Small intestine (tissue), 7 donors: ENCODE measurements at regions not wholly inside any gene's neighbourhood (a gene's known extent, or its start where the extent isn't known, plus 50 kb on each side); places are given as distances from the start of the nearest gene placed in this dataset.

Source experiments
- DNase-seq, 2 donors: peaks; one replicate each; pipeline versions ENCODE4 v3.0.0 to v3.0.0-alpha.2; 2013
- FAIRE-seq: peaks from 2 replicates; lab custom pipeline; 2012; peaks lifted over from hg19 to GRCh38; lab: Jason Lieb, UNC
- H3K27ac ChIP-seq, 3 donors: one replicate each; pipeline ENCODE4 v1.5.1; 2013; ENCODE audit warnings: low read length in 2 of 3, mild to moderate bottlenecking in 2 of 3, control low read depth in 1 of 3, inconsistent platforms in 1 of 3, low read depth in 1 of 3, moderate library complexity in 1 of 3
- H3K27me3 ChIP-seq, 3 donors: one replicate each; pipeline ENCODE4 v1.6.1; 2013; ENCODE audit warnings: low read length in 3 of 3, inconsistent platforms in 1 of 3; ENCODE audit not compliant: control insufficient read depth in 3 of 3, insufficient read depth in 3 of 3
- H3K36me3 ChIP-seq, 3 donors: one replicate each; pipeline ENCODE4 v1.6.1; 2013; ENCODE audit warnings: low read length in 3 of 3, inconsistent platforms in 1 of 3, low read depth in 1 of 3, mild to moderate bottlenecking in 1 of 3, moderate library complexity in 1 of 3; ENCODE audit not compliant: control insufficient read depth in 3 of 3, insufficient read depth in 2 of 3
- H3K4me1 ChIP-seq, 3 donors: one replicate each; pipeline ENCODE4 v1.6.1; 2013; ENCODE audit warnings: low read length in 2 of 3, inconsistent platforms in 1 of 3, low read depth in 1 of 3, mild to moderate bottlenecking in 1 of 3, moderate library complexity in 1 of 3; ENCODE audit not compliant: control insufficient read depth in 3 of 3, insufficient read depth in 2 of 3
- H3K4me3 ChIP-seq, 3 donors: one replicate each; pipeline ENCODE4 v1.5.1; 2013; ENCODE audit warnings: low read length in 3 of 3, control low read depth in 1 of 3, inconsistent platforms in 1 of 3, low read depth in 1 of 3, mild to moderate bottlenecking in 1 of 3, moderate library complexity in 1 of 3
- H3K9me3 ChIP-seq, 2 donors: one replicate each; pipeline ENCODE4 v1.6.1; 2013; ENCODE audit warnings: low read depth in 1 of 2, low read length in 1 of 2; ENCODE audit not compliant: control insufficient read depth in 2 of 2, insufficient read depth in 1 of 2
- WGBS, 3 donors: extraction: QIAGEN DNeasy Blood & Tissue Kit; methylation state at CpG; one replicate each; pipeline ENCODE4 v1.1.7; 2013; 5-methylcytosine and 5-hydroxymethylcytosine counted together
- donor health status: healthy with polysubstance abuse.
- donor health status: control.
- donor health status: control.
- donor health status: Bipolar disorder and iron deficiency.
- donor health status: healthy.

DNA sequence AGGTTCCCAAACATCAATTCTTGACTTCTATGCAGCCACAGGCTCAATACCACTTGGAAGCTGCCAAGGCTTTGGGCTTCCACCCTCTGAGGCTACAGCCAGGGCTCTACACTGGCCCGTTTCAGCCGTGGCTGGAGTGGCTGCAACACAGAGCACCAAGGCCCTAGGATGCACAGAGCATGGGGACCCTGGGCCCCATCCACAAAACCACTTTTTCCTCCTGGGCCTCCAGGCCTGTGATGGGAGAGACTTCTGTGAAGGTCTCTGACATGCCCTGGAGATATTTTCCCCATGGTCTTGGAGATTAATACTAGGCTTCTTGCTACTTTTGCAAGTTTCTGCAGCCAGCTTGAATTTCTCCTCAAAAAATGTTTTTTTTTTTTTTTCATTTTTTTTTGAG is 655.4 kb upstream of the ZP4 start:
- FAIRE-seq = no peak

DNA sequence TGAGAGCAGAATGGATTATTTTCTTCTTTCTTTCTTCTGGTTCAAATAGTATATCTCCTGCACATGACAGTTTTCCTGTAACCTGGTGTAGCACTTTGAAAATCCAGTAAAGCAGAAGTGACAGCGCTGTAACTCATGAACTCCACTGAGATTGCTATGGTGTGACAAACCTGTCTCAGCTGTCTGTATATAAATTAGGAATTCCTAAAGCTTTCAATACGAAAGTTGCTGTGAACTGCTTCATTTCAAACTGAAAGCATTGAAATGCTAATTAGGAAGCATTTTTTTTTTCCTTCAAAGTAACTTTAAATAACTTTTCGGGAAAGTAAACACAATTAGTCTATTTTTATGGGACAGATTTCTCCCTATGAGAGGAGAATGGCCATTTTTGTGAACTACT is 646.9 kb upstream of the ZP4 start:
- FAIRE-seq (no peak), DNase-seq (no peak)
- Histone ChIP-seq H3K4me1 (no peaks in the 10 kb centered on the region), H3K36me3 (no peaks in the 10 kb centered on the region), H3K4me3 (no peak overlapping the region), H3K9me3 (no peaks in the 10 kb centered on the region), H3K27ac (no peak overlapping the region), H3K27me3 (no peaks in the 10 kb centered on the region)
- whole genome bisulfite sequencing, 3 donors = 75 to 79% (median 77%) methylated on average over 3 of the region's 3 CpGs

More for the DNA sequence above, 655.4 kb upstream of the ZP4 start:
- peaks cover 0 to 3% of the 10 kb centered on the region in 2 donors for H3K9me3 ChIP-seq
- WGBS, 3 donors = 58 to 65% (median 62%) methylated on average over 2 of the region's 2 CpGs
- no peak for DNase-seq
- H3K4me1 ChIP-seq = no peaks in the 10 kb centered on the region
- no peaks in the 10 kb centered on the region for H3K36me3 ChIP-seq
- H3K27ac ChIP-seq = no peak overlapping the region
- no peak overlapping the region for H3K4me3 ChIP-seq
- no peaks in the 10 kb centered on the region for H3K27me3 ChIP-seq

DNA sequence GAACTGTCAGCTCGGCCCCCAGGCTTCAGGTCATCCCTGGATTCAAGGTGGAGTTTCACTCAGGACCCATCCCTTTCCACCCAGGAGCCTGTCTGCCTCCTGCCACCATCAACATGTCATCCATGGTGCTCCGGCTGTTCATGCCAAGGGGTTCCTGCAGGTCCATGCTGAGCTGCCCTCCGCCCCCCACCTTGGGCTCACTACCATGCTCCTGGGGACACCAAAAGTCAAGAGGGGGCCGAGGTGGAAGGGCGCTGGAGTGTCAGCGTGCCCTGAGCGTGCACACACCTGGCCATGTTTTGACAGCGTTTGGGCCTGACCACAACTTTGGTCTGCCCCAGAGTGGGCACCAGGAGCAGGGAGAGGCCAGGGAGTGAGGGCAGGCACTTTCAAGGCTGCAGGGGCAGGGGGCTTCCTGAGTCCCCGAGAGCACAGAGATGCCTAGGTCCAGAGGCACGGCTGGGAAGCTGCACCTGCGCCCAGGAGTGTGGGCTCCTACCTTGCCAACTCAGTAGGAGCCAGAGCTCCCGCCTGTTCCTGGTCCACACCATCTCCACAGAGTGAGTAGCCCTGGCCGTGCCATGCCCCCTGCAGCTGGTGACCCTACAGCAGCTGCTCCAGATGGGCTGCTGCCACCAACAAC is 639.6 kb upstream of the ZP4 start:
- 84 to 92% (median 84%) methylated on average over 13 of the region's 13 CpGs for WGBS, 3 donors
- DNase-seq = no peak

DNA sequence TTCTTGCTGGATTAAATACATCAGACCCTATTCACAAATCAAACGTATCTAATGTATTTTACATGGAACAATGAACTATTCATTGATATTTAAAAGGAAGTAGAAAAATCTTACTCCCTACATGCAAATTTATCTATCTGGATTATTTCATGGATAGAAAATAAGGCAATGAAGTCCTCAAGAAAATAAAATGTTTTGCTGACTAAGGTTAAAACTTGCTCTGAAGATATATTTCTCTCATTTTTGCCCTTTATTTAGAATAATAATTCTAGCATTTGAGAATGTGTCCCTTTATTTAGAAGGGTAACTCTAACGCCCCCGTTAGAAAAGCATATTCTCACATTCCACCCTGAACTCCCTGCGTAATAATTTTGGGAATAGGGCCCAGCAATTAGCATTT is 627.0 kb upstream of the ZP4 start:
- FAIRE-seq = no peak
- 81 to 88% (median 86%) methylated on average over 4 of the region's 4 CpGs for WGBS, 3 donors
- Histone ChIP-seq H3K27ac (no peak overlapping the region), H3K36me3 (no peaks in the 10 kb centered on the region), H3K4me3 (no peak overlapping the region), H3K9me3 (peaks cover 0 to 9% of the 10 kb centered on the region in 2 donors), H3K4me1 (no peaks in the 10 kb centered on the region), H3K27me3 (no peaks in the 10 kb centered on the region)
- no peak for DNase-seq

More for the DNA sequence above, 639.6 kb upstream of the ZP4 start:
- Histone ChIP-seq H3K27me3 (no peaks in the 10 kb centered on the region), H3K9me3 (peaks cover 2 to 16% of the 10 kb centered on the region in 2 donors), H3K4me1 (no peaks in the 10 kb centered on the region), H3K4me3 (no peak overlapping the region), H3K27ac (no peak overlapping the region), H3K36me3 (no peaks in the 10 kb centered on the region)
- no peak for FAIRE-seq

DNA sequence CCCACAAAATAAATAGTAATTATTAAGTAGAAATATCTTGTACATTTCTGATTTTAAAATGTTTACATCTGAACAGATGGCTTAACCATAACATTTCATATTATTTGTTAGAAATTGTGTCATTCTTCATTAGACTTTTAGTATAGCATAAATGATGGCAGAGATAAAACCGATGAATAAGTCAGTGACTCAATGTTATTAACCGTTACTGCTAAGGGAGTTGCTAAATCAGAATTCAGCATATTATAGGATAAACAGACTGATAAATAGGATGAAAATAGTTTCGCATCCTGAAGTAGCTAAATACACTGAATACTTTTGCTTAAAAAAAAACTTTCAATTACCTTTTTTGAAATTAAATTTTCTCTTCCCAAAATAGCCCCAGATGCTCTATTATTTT is 610.6 kb upstream of the ZP4 start:
- Histone ChIP-seq H3K36me3 (no peaks in the 10 kb centered on the region), H3K9me3 (peaks cover 0 to 5% of the 10 kb centered on the region in 2 donors), H3K27ac (no peak overlapping the region), H3K27me3 (no peaks in the 10 kb centered on the region), H3K4me1 (no peaks in the 10 kb centered on the region), H3K4me3 (no peak overlapping the region)
- FAIRE-seq (no peak), DNase-seq (no peak)
- WGBS, 3 donors = 63 to 72% (median 64%) methylated on average over 3 of the region's 3 CpGs

DNA sequence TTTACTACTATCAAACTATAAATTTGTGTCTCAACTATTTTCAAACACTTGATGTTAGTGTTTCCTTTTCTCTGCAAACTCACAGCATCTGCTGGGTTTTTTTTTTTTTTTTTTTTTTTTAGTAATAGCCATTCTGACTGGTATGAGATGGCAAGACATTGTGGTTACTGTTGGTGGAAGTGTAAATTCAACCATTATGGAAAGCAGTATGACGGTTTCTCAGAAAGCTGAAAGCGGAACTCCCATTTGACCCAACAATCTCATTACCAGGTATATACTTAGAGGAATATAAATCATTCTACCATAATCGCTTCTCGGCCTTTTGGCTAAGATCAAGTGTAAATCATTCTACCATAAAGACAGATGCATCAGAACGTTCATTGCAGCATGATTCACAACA is 608.3 kb upstream of the ZP4 start:
- H3K27me3 ChIP-seq = no peaks in the 10 kb centered on the region
- WGBS, 3 donors = 75 to 87% (median 86%) methylated on average over 5 of the region's 5 CpGs
- H3K27ac ChIP-seq = no peak overlapping the region
- no peaks in the 10 kb centered on the region for H3K36me3 ChIP-seq
- DNase-seq (no peak), FAIRE-seq (no peak)
- no peaks in the 10 kb centered on the region for H3K4me1 ChIP-seq
- H3K4me3 ChIP-seq = no peak overlapping the region
- peaks cover 0 to 5% of the 10 kb centered on the region in 2 donors for H3K9me3 ChIP-seq

DNA sequence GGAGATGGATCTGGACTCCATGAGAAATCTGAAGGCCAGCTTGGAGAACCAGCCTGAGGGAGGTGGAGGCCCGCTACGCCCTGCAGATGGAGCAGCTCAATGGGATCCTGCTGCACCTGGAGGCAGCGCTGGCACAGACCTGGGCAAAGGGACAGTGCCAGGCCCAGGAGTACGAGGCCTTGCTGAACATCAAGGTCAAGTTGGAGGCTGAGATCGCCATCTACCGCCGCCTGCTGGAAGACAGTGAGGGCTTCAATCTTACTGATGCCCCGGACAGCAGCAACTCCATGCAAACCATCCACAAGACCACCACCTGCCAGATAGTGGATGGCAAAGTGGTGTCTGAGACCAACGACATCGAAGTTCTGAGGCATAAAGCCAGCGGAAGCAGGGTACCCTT is 601.5 kb upstream of the ZP4 start:
- H3K4me3 ChIP-seq = no peak overlapping the region
- H3K27ac ChIP-seq = no peak overlapping the region
- no peaks in the 10 kb centered on the region for H3K9me3 ChIP-seq
- H3K27me3 ChIP-seq = no peaks in the 10 kb centered on the region
- no peaks in the 10 kb centered on the region for H3K4me1 ChIP-seq
- FAIRE-seq (no peak), DNase-seq (no peak)
- H3K36me3 ChIP-seq = no peaks in the 10 kb centered on the region
- 83 to 92% (median 88%) methylated on average over 11 of the region's 11 CpGs for WGBS, 3 donors

DNA sequence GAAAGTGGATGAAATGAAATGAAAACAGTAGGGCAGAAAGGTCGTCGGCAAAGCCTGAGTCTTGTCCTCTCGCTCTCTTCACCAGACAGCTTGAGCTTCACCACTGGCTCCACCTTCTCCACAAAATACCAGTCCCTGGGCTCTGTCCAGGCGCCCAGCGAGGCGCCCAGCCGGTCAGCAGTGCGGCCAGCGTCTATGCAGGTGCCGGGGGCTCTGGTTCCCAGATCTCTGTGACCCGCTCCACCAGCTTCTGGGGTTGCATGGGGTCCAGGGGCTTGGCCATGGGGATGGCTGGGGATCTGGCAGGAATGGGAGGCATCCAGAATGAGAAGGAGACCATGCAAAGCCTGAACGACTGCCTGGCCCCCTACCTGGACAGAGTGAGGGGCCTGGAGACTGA is 600.5 kb upstream of the ZP4 start:
- no peak overlapping the region for H3K27ac ChIP-seq
- H3K36me3 ChIP-seq = no peaks in the 10 kb centered on the region
- no peaks in the 10 kb centered on the region for H3K27me3 ChIP-seq
- DNase-seq (no peak), FAIRE-seq (no peak)
- H3K4me3 ChIP-seq = no peak overlapping the region
- 84 to 91% (median 91%) methylated on average over 12 of the region's 12 CpGs for WGBS, 3 donors
- no peaks in the 10 kb centered on the region for H3K9me3 ChIP-seq
- no peaks in the 10 kb centered on the region for H3K4me1 ChIP-seq

DNA sequence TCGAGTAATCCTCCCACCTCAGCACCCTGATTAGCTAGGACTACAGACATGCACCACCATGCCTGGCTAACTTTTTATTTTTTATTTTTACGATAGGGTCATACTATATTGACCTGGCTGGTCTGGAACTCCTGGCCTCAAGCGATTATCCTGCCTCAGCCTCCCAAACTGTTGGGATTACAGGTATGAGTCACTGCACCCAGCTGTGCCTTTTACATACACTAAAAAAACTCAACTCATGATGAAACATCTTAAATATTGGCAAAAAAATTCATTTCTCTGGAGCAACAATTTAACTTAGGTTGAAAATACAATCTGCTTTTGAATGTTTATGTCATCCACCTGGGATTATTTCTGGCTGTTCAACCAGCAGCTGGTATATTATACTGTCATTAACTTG is 598.3 kb upstream of the ZP4 start:
- no peaks in the 10 kb centered on the region for H3K27me3 ChIP-seq

More for the DNA sequence above, 598.3 kb upstream of the ZP4 start:
- H3K4me3 ChIP-seq = no peak overlapping the region
- H3K36me3 ChIP-seq = no peaks in the 10 kb centered on the region
- FAIRE-seq (no peak), DNase-seq (no peak)
- no peak overlapping the region for H3K27ac ChIP-seq
- 77 to 84% (median 83%) methylated on average over 3 of the region's 3 CpGs for WGBS, 3 donors
- no peaks in the 10 kb centered on the region for H3K4me1 ChIP-seq
- no peaks in the 10 kb centered on the region for H3K9me3 ChIP-seq
